ENCODE measurements at regions not wholly inside any gene's neighbourhood (a gene's known extent, or its start where the extent isn't known, plus 50 kb on each side); places are given as distances from the start of the nearest gene placed in this dataset.

- 0 out of 2 replicates have a peak, but pooled peaks have one; percentile 29 for TF ChIP-seq ZNF513 (CRISPR knock-in tag; conservative IDR thresholded peaks at IDR 0.05)
- TF ChIP-seq RORA (CRISPR knock-in tag; IDR thresholded peaks at IDR 0.05), result no peak
- TF ChIP-seq NR3C1 (CRISPR knock-in tag; IDR thresholded peaks at IDR 0.05), result no peak
- peak; percentile 72; the same call in 1 of the 2 replicates for TF ChIP-seq ZNF510 (CRISPR knock-in tag; IDR thresholded peaks at IDR 0.05; ENCODE audit: low read depth)
- peak; percentile 73 for TF ChIP-seq STAG1 (CRISPR knock-in tag; IDR thresholded peaks at IDR 0.05)
- TF ChIP-seq ZNF713 (CRISPR knock-in tag; IDR thresholded peaks at IDR 0.05), result peak; percentile 98
- TF ChIP-seq ZNF878 (CRISPR knock-in tag; IDR thresholded peaks at IDR 0.05), result no peak; the same call in 1 of the 2 replicates
- TF ChIP-seq ZBTB21 (CRISPR knock-in tag; IDR thresholded peaks at IDR 0.05), result peak; percentile 71
- no peak; the same call in 1 of the 2 replicates for TF ChIP-seq DDIT3 (CRISPR knock-in tag; IDR thresholded peaks at IDR 0.05)
- TF ChIP-seq DNMT3B (CRISPR knock-in tag; conservative IDR thresholded peaks at IDR 0.05), result peak; percentile 93; the same call in 1 of the 2 replicates
- TF ChIP-seq KDM5A (IDR thresholded peaks at IDR 0.05; ENCODE audit: borderline replicate concordance, low read length), result no peak
- TF ChIP-seq DNMT1 (CRISPR knock-in tag; IDR thresholded peaks at IDR 0.05), result peak; percentile 78; the same call in 1 of the 2 replicates
- TF ChIP-seq NRL (CRISPR knock-in tag; IDR thresholded peaks at IDR 0.05; ENCODE audit: borderline replicate concordance), result peak; percentile 95
- no peak for TF ChIP-seq ZNF260 (CRISPR knock-in tag; IDR thresholded peaks at IDR 0.05; ENCODE audit: borderline replicate concordance, low read depth)
- no peak for TF ChIP-seq NPAS2 (CRISPR knock-in tag; IDR thresholded peaks at IDR 0.05; ENCODE audit: borderline replicate concordance)
- peak; percentile 95 for TF ChIP-seq IKZF4 (CRISPR knock-in tag; IDR thresholded peaks at IDR 0.05; ENCODE audit: borderline replicate concordance, low read depth, not compliant biosample characterization)
- TF ChIP-seq JDP2 (CRISPR knock-in tag; IDR thresholded peaks at IDR 0.05; ENCODE audit: borderline replicate concordance), result no peak; the same call in 1 of the 2 replicates
- TF ChIP-seq ZBTB42 (CRISPR knock-in tag; IDR thresholded peaks at IDR 0.05), result peak; percentile 99
- peak; percentile 94 for TF ChIP-seq DMAP1 (CRISPR knock-in tag; IDR thresholded peaks at IDR 0.05)
- peak; percentile 41 for TF ChIP-seq ZNF547 (CRISPR knock-in tag; IDR thresholded peaks at IDR 0.05)
- peak; percentile 68; the same call in 1 of the 2 replicates for TF ChIP-seq ZNF652 (CRISPR knock-in tag; IDR thresholded peaks at IDR 0.05; ENCODE audit: borderline replicate concordance, low read depth)
- no peak for TF ChIP-seq ZNF660 (CRISPR knock-in tag; IDR thresholded peaks at IDR 0.05; ENCODE audit: borderline replicate concordance, low read depth)
- peak; percentile 97 for TF ChIP-seq ZSCAN31 (CRISPR knock-in tag; IDR thresholded peaks at IDR 0.05; ENCODE audit: low read depth)
- TF ChIP-seq MEIS1 (CRISPR knock-in tag; IDR thresholded peaks at IDR 0.05; ENCODE audit: borderline replicate concordance), result no peak; the same call in 1 of the 2 replicates
- TF ChIP-seq GTF2F1 (IDR thresholded peaks at IDR 0.05; ENCODE audit: low read length), result no peak
- TF ChIP-seq SNAI1 (CRISPR knock-in tag; IDR thresholded peaks at IDR 0.05; ENCODE audit: borderline replicate concordance), result peak; percentile 99
- TF ChIP-seq ZZZ3 (CRISPR knock-in tag; IDR thresholded peaks at IDR 0.05; ENCODE audit: borderline replicate concordance), result 0 out of 2 replicates have a peak, but pooled peaks have one; percentile 14
- peak; percentile 90 for TF ChIP-seq YEATS2 (CRISPR knock-in tag; IDR thresholded peaks at IDR 0.05; ENCODE audit: borderline replicate concordance)
- TF ChIP-seq ZNF710 (CRISPR knock-in tag; IDR thresholded peaks at IDR 0.05; ENCODE audit: borderline replicate concordance), result peak; percentile 99
Observed at GRCh38 chr20:17859002-17859615, 109.5 kb downstream of the SNX5 start (continued).

All from HepG2 (cell line).